IMR-90 (cell line): ENCODE measurements at regions not wholly inside any gene's neighbourhood (a gene's known extent, or its start where the extent isn't known, plus 50 kb on each side); places are given as distances from the start of the nearest gene placed in this dataset.

ENCODE experiments used
- CEBPB ChIP-seq: IDR thresholded peaks from 2 replicates; pipeline ENCODE4 v1.6.1; 2012; ENCODE audit warnings: low read depth, low read length, improper control_type of control experiment
- CTCF ChIP-seq: conservative IDR thresholded peaks from 2 replicates; pipeline ENCODE4 v1.5.1; 2012; ENCODE audit warnings: mild to moderate bottlenecking, low read depth, low read length, improper control_type of control experiment
- RAD21 ChIP-seq: IDR thresholded peaks from 2 replicates; pipeline ENCODE4 v1.6.1; 2012; ENCODE audit warnings: low read length, improper control_type of control experiment
- SMC3 ChIP-seq: fragments of 150-350 bp; IDR thresholded peaks from 2 replicates; pipeline ENCODE4 v1.6.1; 2016; ENCODE audit warnings: low read depth, mild to moderate bottlenecking, antibody characterized with exemption, low read length, moderate library complexity
- USF2 ChIP-seq: fragments of 150-350 bp; IDR thresholded peaks from 2 replicates; pipeline ENCODE4 v1.6.1; 2017; ENCODE audit warnings: mild to moderate bottlenecking, antibody characterized with exemption, low read length, low read depth

- no peak for TF ChIP-seq USF2
- TF ChIP-seq CTCF: no peak
- no peak for TF ChIP-seq RAD21
- no peak for TF ChIP-seq CEBPB
- TF ChIP-seq SMC3: no peak
Observed at GRCh38 chr3:64988188-64988587, 300.4 kb upstream of the ADAMTS9 start.
